ENCODE measurements at regions not wholly inside any gene's neighbourhood (a gene's known extent, or its start where the extent isn't known, plus 50 kb on each side); places are given as distances from the start of the nearest gene placed in this dataset.
"Not testable (repeated sequence)": the region's sequence is repeated elsewhere in the genome, so short reads cannot be mapped to it uniquely, and the experiment has no call there.

DNA sequence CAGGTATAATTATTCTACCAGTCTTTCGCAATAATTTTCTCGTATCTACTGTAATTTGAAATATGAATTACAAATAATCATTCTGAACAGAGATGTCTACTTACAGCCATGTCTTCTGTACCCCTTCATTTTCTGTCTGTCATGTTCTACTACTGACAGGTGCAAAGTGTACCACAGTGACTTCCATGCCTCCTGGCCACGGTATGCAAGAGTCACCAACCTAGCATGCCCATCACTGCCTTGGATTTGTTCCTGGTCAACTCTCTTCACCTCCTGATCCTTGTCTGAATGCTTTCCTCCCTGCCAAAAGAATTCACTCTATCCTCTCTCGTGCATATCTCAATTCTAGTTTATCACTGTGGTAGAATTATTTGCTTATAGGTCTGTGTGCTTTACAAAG lies 755.4 kb downstream of the KCNJ2 start:
- Histone ChIP-seq H3K9ac (ENCODE audit: low read length) (no peak overlapping the region), H3K36me3 (ENCODE audit: control insufficient read depth, insufficient read depth, low read length) (no peaks in the 10 kb centered on the region), H3K4me1 (ENCODE audit: control insufficient read depth, insufficient read depth, low read length) (no peaks in the 10 kb centered on the region), H3K4me3 (ENCODE audit: low read length) (no peak overlapping the region), H3K27me3 (ENCODE audit: control insufficient read depth, insufficient read depth, low read length) (no peaks in the 10 kb centered on the region), H3K9me3 (ENCODE audit: control insufficient read depth, low read length) (no peaks in the 10 kb centered on the region)

DNA sequence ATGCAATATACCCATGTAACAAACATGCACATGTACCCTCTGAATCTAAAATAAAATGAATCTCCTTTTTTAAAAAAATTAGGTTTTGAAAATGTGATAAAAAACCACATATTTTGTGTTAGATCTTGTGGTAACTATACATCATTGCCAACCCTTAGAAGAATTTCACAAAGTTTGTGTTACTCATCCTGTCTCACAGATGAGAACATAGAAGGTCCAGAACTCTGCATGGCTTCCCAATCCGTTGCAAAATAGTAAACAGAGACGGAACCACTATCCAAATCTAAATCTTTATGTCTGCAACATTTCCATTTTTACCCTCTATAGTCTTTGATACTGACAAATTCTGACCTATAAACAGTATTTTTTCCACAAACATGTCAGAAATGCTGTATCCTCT lies 759.9 kb downstream of the KCNJ2 start:
- no peaks in the 10 kb centered on the region for H3K36me3 ChIP-seq (ENCODE audit: control insufficient read depth, insufficient read depth, low read length)
- H3K27me3 ChIP-seq (ENCODE audit: control insufficient read depth, insufficient read depth, low read length): no peaks in the 10 kb centered on the region
- H3K9me3 ChIP-seq (ENCODE audit: control insufficient read depth, low read length): no peaks in the 10 kb centered on the region
- no peak overlapping the region for H3K4me3 ChIP-seq (ENCODE audit: low read length)
- H3K9ac ChIP-seq (ENCODE audit: low read length): no peak overlapping the region
- H3K4me1 ChIP-seq (ENCODE audit: control insufficient read depth, insufficient read depth, low read length): no peaks in the 10 kb centered on the region

DNA sequence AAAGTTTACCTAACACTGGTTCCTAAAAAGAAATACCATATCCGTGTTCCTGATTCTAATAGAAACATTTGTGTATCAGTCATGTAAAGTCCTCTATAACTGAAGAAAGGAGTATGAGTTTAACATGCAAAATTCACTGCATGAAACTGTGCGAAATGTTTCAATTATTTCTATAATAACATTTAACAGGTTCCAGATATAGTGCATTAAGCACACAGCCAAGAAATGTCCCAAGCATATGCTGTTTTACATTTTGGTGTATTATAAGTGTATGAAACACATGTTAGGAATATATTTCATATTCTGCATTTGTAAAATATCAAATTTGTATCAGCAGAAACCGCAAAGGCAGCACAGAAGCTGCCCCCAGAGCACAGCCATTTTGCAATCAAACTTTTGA lies 764.9 kb downstream of the KCNJ2 start:
- Histone ChIP-seq H3K4me1 (ENCODE audit: control insufficient read depth, insufficient read depth, low read length) (no peaks in the 10 kb centered on the region), H3K36me3 (ENCODE audit: control insufficient read depth, insufficient read depth, low read length) (no peaks in the 10 kb centered on the region), H3K9me3 (ENCODE audit: control insufficient read depth, low read length) (no peaks in the 10 kb centered on the region), H3K4me3 (ENCODE audit: low read length) (no peak overlapping the region), H3K9ac (ENCODE audit: low read length) (no peak overlapping the region), H3K27me3 (ENCODE audit: control insufficient read depth, insufficient read depth, low read length) (no peaks in the 10 kb centered on the region)

DNA sequence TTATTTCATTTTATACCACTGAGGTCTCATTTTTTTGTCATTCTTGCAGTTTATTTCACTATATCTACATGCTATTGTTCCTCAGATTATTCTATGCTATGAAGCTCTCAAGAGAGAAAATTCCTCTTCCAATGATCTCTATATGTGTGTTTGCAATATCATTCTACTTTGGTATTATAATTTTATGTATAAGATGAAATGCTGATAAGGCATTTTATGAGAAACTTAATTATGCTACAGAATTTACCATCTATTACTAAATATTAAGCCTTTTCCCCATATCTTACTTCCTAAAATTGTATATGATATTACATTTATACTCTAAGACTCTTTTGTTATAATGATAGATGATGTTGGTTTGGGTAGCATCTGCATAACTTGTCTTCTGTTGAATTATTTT lies 765.5 kb downstream of the KCNJ2 start:
- H3K4me1 ChIP-seq (ENCODE audit: control insufficient read depth, insufficient read depth, low read length): no peaks in the 10 kb centered on the region
- H3K9ac ChIP-seq (ENCODE audit: low read length): no peak overlapping the region

DNA sequence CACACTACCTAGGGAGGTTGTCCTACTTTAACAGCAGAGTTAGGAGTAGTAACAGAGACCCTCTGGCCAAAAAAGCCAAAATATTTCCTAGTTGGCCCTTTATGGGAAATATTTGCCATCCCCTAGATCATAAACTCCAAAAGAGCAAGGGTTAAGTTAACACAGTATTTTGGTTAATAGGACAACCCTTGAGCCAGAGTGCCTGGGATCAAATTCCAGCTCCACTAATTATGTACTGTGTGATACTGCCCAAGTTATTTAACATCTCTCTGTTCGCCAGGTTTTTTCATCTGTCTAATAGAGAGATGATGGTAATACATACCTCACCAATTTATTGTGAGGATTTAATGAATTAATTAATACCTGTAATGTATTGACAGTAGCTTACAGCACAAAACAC lies 767.4 kb downstream of the KCNJ2 start:
- no peaks in the 10 kb centered on the region for H3K36me3 ChIP-seq (ENCODE audit: control insufficient read depth, insufficient read depth, low read length)
- H3K27me3 ChIP-seq (ENCODE audit: control insufficient read depth, insufficient read depth, low read length): no peaks in the 10 kb centered on the region
- H3K9me3 ChIP-seq (ENCODE audit: control insufficient read depth, low read length): no peaks in the 10 kb centered on the region
- no peaks in the 10 kb centered on the region for H3K4me1 ChIP-seq (ENCODE audit: control insufficient read depth, insufficient read depth, low read length)
- H3K9ac ChIP-seq (ENCODE audit: low read length): no peak overlapping the region
- no peak overlapping the region for H3K4me3 ChIP-seq (ENCODE audit: low read length)

More for the DNA sequence above, 765.5 kb downstream of the KCNJ2 start:
- H3K9me3 ChIP-seq (ENCODE audit: control insufficient read depth, low read length): no peaks in the 10 kb centered on the region
- H3K4me3 ChIP-seq (ENCODE audit: low read length): no peak overlapping the region
- no peaks in the 10 kb centered on the region for H3K27me3 ChIP-seq (ENCODE audit: control insufficient read depth, insufficient read depth, low read length)
- H3K36me3 ChIP-seq (ENCODE audit: control insufficient read depth, insufficient read depth, low read length): no peaks in the 10 kb centered on the region

DNA sequence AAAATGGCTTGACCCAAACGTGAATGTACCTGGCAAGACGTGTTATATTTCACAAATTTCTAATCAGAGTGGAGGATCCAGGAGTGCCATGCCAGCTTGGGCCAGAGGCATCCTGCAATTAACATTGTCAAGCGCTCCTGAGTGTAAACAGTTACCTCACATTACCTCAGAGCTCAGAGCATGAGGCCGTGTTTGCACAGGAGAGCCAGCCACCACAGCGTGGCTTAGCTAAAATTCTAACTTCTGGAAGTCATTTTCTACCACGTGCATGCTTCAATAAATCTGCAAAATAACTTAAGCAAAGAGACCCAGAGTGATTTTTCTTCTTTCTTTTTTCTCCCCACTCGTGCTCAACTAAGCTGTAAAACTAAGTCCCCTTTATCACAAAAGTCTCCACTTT lies 769.0 kb downstream of the KCNJ2 start:
- Histone ChIP-seq H3K27me3 (ENCODE audit: control insufficient read depth, insufficient read depth, low read length) (no peaks in the 10 kb centered on the region), H3K9me3 (ENCODE audit: control insufficient read depth, low read length) (no peaks in the 10 kb centered on the region), H3K9ac (ENCODE audit: low read length) (no peak overlapping the region), H3K4me1 (ENCODE audit: control insufficient read depth, insufficient read depth, low read length) (no peaks in the 10 kb centered on the region), H3K36me3 (ENCODE audit: control insufficient read depth, insufficient read depth, low read length) (no peaks in the 10 kb centered on the region), H3K4me3 (ENCODE audit: low read length) (no peak overlapping the region)

DNA sequence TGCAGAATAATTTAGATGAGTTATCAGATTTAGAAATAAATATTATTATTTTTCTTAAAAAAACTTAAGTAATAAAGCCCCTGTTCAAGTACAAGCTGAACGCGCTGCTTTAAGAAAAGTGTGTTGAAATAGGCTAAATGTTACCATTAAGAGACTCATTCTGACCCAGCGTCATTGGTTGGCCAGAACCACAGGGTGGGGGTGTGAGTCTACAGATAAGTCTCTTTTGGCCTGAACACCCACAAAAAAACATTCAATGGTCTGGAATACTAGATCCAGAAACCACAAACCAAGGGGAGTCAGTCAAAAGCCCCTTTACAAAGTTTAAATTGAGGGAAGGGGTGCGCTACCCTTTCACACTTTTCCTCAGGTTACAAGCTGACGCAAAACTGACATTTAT lies 776.1 kb downstream of the KCNJ2 start:
- Histone ChIP-seq H3K4me3 (ENCODE audit: low read length) (no peak overlapping the region), H3K27me3 (ENCODE audit: control insufficient read depth, insufficient read depth, low read length) (no peaks in the 10 kb centered on the region), H3K4me1 (ENCODE audit: control insufficient read depth, insufficient read depth, low read length) (no peaks in the 10 kb centered on the region), H3K9ac (ENCODE audit: low read length) (no peak overlapping the region), H3K36me3 (ENCODE audit: control insufficient read depth, insufficient read depth, low read length) (no peaks in the 10 kb centered on the region), H3K9me3 (ENCODE audit: control insufficient read depth, low read length) (no peaks in the 10 kb centered on the region)

DNA sequence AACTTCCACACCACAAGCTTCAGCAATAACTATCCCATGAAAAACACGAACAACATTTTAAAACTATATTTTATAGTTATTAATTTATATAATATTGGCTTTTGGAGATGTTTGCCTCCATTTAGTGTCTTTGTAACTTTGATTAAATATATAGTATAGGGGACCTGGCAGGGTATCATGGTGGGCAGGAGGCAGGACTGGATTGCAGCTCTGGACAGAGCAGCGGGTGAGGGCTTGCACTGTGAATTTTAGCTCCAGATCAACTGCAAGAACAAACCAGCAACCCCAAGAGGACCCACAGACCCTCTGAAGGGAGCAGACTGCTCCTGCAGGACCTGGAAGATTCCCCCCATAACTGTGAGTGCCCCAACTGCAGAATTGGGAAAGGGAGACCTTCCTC lies 777.9 kb downstream of the KCNJ2 start:
- Histone ChIP-seq H3K4me1 (ENCODE audit: control insufficient read depth, insufficient read depth, low read length) (no peaks in the 10 kb centered on the region), H3K9me3 (ENCODE audit: control insufficient read depth, low read length) (no peaks in the 10 kb centered on the region), H3K9ac (ENCODE audit: low read length) (no peak overlapping the region), H3K4me3 (ENCODE audit: low read length) (no peak overlapping the region), H3K27me3 (ENCODE audit: control insufficient read depth, insufficient read depth, low read length) (no peaks in the 10 kb centered on the region), H3K36me3 (ENCODE audit: control insufficient read depth, insufficient read depth, low read length) (no peaks in the 10 kb centered on the region)

DNA sequence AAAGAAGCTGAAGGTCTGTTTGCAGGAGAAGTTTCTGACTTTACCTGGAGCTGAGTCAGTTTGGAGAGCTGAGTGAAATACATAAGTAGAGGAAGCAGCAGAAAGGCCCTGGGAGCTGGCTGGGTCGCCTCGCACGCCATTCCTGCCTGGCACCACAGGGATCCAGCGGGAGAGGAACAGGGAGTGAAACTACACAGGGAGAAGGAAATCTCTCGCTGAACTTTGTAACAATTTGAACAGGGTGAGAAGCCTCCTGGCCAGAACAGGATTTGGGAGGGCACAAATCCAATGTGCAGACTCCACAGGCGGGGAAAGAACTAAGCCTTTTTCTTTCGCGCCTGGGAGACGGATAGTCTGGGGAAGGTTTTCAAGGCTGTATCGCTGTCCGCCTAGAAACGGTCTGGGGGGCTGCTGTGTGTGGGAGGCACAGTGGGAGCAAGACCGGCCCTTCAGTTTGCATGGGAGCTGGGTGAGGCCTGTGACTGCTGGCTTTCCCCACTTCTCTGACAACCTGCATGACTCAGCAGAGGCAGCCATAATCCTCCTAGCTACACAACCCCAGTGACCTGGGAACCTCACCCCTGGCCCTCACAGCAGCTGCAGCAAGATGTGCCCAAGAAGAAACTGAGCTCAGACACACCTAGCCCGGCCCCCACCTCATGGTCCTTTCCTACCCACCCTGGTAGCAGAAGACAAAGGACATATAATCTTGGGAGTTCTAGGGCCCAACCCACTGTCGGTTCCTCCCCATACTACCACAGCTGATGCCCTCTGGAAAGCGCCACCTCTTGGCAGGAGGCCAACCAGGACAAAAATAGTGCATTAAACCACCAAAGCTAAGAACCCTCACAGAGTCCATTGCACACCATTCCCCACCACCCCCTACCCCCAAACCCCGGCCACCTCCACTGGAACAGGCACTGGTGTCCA lies 778.6 kb downstream of the KCNJ2 start:
- H3K4me1 ChIP-seq (ENCODE audit: control insufficient read depth, insufficient read depth, low read length): no peaks in the 10 kb centered on the region
- no peaks in the 10 kb centered on the region for H3K9me3 ChIP-seq (ENCODE audit: control insufficient read depth, low read length)
- no peak overlapping the region for H3K4me3 ChIP-seq (ENCODE audit: low read length)
- H3K27me3 ChIP-seq (ENCODE audit: control insufficient read depth, insufficient read depth, low read length): no peaks in the 10 kb centered on the region
- H3K36me3 ChIP-seq (ENCODE audit: control insufficient read depth, insufficient read depth, low read length): no peaks in the 10 kb centered on the region
- no peak overlapping the region for H3K9ac ChIP-seq (ENCODE audit: low read length)

DNA sequence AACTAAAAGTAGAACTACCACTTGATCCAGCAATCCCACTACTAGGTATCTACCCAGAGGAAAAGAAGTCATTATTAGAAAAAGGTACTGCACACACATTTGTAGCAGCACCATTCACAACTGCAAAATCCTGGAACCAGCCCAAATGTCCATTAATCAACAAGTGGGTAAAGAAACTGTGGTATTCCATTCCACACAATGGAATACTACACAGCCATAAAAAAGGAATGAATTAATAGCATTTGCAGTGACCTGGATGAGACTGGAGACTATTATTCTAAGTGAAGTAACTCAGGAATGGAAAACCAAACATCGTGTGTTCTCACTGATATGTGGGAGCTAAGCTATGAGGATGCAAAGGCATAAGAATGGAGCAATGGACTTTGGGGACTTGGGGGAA lies 783.8 kb downstream of the KCNJ2 start:
- H3K4me3 ChIP-seq (ENCODE audit: low read length); H3K9me3 ChIP-seq (ENCODE audit: control insufficient read depth, low read length); H3K36me3 ChIP-seq (ENCODE audit: control insufficient read depth, insufficient read depth, low read length); H3K27me3 ChIP-seq (ENCODE audit: control insufficient read depth, insufficient read depth, low read length); H3K4me1 ChIP-seq (ENCODE audit: control insufficient read depth, insufficient read depth, low read length); H3K9ac ChIP-seq (ENCODE audit: low read length): not testable (repeated sequence)

DNA sequence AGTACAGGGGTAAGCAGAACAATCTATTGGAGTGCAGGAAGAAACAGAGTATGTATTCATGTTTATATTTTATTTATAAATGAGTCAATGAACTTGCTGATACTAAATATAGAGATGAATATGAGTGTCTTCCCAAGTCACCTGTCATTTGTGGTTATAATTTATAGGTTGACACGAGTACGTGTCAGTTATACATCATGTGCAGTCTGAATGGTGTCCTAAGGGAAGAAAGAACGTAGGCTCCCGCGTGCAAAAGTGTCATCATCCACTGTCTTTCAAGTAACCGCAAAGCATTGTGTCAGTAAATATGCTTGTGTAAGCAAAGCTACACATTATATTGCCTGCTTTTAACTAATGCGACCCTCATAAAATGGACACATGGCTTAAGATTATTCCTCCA lies 786.1 kb downstream of the KCNJ2 start:
- no peak overlapping the region for H3K4me3 ChIP-seq (ENCODE audit: low read length)
- H3K9ac ChIP-seq (ENCODE audit: low read length): no peak overlapping the region
- H3K36me3 ChIP-seq (ENCODE audit: control insufficient read depth, insufficient read depth, low read length): no peaks in the 10 kb centered on the region
- H3K4me1 ChIP-seq (ENCODE audit: control insufficient read depth, insufficient read depth, low read length): no peaks in the 10 kb centered on the region
- H3K27me3 ChIP-seq (ENCODE audit: control insufficient read depth, insufficient read depth, low read length): no peaks in the 10 kb centered on the region
- H3K9me3 ChIP-seq (ENCODE audit: control insufficient read depth, low read length): no peaks in the 10 kb centered on the region

DNA sequence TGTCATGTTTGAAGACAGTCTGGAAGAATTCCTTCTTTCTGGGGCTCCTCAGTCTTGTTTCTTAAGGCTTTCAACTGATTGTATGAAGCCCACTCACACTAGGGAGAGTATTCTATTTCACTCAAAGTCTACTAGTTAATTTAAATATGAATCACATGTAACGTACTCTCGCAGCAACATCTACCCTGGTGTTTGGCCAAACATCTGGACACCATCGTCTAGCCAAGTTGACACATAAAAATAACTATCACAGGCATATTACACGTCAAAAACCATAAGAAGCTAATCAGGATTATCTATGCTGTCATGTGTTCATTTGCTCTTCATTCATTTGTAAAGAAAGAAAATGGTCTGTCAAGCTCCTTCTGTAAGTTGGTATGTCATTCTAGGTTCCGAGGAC lies 787.4 kb downstream of the KCNJ2 start:
- Histone ChIP-seq H3K27me3 (ENCODE audit: control insufficient read depth, insufficient read depth, low read length) (no peaks in the 10 kb centered on the region), H3K36me3 (ENCODE audit: control insufficient read depth, insufficient read depth, low read length) (no peaks in the 10 kb centered on the region), H3K4me1 (ENCODE audit: control insufficient read depth, insufficient read depth, low read length) (no peaks in the 10 kb centered on the region), H3K9me3 (ENCODE audit: control insufficient read depth, low read length) (no peaks in the 10 kb centered on the region), H3K4me3 (ENCODE audit: low read length) (no peak overlapping the region), H3K9ac (ENCODE audit: low read length) (no peak overlapping the region)

DNA sequence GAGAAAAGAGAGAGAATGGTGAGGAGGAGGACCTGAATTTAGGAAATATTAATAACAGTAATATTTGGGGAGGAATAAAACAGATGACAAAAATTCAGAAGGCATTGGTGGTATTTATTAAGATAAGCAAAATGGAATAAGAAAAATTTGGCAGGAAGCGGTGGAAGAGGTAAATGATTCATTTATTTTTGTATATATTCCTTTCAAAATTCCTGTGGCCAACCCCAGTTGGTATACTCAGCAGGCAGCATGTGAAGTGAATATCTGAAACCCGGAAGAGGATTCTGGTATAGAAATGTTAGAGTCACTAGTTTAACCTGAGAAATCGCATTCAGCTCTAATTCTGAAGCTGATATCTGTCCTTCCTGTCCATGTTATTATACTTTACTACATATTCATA lies 792.0 kb downstream of the KCNJ2 start:
- Histone ChIP-seq H3K9ac (ENCODE audit: low read length) (no peak overlapping the region), H3K36me3 (ENCODE audit: control insufficient read depth, insufficient read depth, low read length) (no peaks in the 10 kb centered on the region), H3K9me3 (ENCODE audit: control insufficient read depth, low read length) (no peaks in the 10 kb centered on the region), H3K4me1 (ENCODE audit: control insufficient read depth, insufficient read depth, low read length) (no peaks in the 10 kb centered on the region), H3K4me3 (ENCODE audit: low read length) (no peak overlapping the region), H3K27me3 (ENCODE audit: control insufficient read depth, insufficient read depth, low read length) (no peaks in the 10 kb centered on the region)

Measured in mucosa of stomach (tissue), 1 donor.